Activated CD8-positive, alpha-beta memory T cell treated with anti-CD3 and anti-CD28 coated beads, Interleukin-2, amount 50 U/mL, for 4 hours (primary cell): ENCODE measurements at regions not wholly inside any gene's neighbourhood (a gene's known extent, or its start where the extent isn't known, plus 50 kb on each side); places are given as distances from the start of the nearest gene placed in this dataset.
"Not testable (repeated sequence)": the region's sequence is repeated elsewhere in the genome, so short reads cannot be mapped to it uniquely, and the experiment has no call there.

Experiments
- DNase-seq: peaks from one replicate; pipeline ENCODE4 v3.0.0-alpha.2; 2020

DNA sequence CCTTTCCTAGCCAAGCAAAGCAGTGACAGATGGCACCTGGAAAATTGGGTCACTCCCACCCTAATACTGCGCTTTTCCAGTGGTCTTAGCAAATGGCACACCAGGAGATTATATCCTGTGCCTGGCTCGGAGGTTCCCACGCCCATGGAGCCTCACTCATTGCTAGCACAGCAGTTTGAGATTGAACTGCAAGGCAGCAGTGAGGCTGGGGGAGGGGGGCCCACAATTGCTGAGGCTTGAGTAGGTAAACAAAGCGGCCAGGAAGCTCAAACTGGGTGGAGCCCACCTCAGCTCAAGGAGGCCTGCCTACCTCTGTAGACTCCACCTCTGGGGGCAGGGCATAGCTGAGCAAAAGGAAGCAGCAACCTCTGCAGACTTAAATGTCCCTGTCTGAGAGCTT lies 635.0 kb downstream of the C12orf50 start:
- not testable (repeated sequence) for DNase-seq

GRCh38 chr12:87388376-87388775 lies 640.8 kb downstream of the C12orf50 start:
- DNase-seq, result no peak

- no peak for DNase-seq
Observed at GRCh38 chr12:87385322-87385721, 643.9 kb downstream of the C12orf50 start.

DNA sequence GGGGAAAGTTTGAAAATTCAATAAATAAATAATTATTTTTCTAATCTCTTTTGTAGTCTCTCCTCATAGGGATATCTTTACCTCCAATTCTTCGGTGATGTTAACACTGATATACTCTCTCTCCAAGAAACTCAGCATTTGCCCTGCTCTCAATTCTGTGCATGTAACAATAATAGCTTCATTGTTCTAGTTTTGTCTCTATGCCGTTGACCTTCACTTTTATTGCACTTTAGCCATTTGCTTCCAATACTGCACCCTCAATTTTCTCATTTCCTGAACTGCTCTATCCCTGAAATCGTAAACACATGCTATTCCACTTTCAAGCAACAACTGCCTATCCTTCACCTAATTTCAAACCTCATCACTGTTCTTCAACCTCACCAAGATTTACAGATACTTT lies 645.0 kb downstream of the C12orf50 start:
- DNase-seq, result no peak

DNA sequence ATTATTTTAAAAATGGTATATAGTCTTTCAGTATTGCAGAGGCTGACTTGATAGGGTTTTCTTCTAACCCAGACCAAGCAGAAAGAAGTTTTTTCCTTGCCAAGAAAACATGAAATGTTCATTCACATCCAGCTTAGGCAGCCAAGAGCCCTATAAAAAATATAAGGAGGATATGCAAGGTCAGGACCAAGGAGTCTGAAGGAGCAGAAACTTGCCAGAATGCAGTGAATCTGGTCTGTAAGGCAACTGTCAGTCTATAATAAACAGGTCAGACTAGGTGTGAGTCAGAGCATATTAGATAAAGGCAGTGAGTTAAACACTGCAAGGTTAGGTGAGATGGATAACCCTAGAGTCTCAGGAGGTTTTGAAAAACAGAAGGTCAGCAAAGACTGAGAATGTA lies 645.5 kb downstream of the C12orf50 start:
- no peak for DNase-seq

GRCh38 chr12:87382959-87383566 lies 646.1 kb downstream of the C12orf50 start:
- DNase-seq, result no peak

DNA sequence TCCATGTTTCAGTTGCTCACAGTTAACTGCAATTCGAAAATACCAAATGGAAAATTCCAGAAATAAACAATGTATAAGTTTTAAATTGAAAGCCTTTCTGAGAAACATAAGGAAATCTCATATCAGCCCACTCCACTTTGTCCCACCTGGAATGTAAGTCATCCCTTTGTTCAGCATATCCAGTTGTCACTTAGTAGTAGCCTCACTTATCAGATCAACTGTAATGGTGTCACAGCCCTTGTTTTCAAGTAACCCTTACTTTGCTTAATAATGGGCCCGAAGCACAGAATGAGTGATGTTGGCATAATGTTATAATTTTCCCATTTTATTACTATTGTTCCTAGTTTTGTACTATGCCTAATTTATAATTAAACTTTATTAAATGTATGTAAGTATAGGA lies 646.8 kb downstream of the C12orf50 start:
- DNase-seq, result no peak

- no peak for DNase-seq
Observed at GRCh38 chr12:87381742-87382141, 647.5 kb downstream of the C12orf50 start.

DNA sequence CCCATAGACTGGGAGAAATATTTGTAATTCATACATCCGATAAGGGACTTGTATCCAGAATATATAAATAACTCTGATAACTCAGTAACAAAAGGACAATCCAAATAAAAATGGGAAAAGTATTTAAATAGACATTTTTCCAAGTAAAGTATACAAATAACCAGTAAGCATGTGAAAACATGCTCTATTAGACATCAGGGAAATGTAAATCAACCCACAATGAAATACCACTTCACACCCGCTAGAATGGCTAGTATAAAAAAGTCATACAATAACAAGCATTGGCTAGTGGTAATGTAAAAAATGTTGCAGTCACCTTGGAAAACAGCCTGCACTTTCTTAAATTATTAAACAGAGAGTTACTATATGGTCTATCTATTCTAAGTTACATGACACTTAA lies 650.7 kb downstream of the C12orf50 start:
- DNase-seq, result no peak

GRCh38 chr12:87376722-87377121 lies 652.5 kb downstream of the C12orf50 start:
- no peak for DNase-seq

DNA sequence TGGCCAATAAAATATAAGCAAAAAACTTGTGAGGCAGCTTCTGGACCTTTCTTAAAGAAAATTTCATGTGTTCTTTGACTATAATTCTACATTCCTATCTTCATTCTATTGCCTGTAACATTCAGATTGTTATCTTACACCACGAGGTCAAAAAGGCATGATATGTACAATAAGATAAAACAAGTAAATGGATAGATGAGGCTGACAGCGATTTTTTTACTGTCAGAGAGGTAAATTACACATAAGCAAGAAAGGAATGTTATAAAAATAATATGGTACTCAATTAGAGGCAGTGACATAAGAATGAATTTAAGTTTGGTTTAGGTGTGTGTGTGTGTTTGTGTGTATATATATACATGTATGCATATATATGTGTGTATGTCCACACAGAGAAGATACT lies 660.0 kb downstream of the C12orf50 start:
- no peak for DNase-seq

DNA sequence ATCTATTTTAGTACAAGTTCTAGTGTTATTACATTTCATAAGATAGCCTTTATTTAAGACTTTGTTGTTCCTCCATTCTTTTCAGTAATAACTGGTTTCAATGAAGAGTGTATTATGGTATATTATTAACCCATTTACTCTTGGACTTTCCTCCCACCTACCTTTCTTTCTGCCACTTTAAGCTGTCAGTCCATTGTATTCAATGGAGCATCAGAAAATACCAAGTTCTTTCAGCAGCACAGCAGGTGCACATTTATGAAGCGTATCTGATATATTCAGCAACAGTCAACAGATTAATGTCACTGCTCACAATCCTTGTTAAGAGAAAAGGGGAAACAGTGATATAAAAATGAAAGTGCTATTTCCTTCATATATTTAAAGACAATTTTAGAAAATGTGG lies 660.9 kb downstream of the C12orf50 start:
- DNase-seq, result no peak

DNA sequence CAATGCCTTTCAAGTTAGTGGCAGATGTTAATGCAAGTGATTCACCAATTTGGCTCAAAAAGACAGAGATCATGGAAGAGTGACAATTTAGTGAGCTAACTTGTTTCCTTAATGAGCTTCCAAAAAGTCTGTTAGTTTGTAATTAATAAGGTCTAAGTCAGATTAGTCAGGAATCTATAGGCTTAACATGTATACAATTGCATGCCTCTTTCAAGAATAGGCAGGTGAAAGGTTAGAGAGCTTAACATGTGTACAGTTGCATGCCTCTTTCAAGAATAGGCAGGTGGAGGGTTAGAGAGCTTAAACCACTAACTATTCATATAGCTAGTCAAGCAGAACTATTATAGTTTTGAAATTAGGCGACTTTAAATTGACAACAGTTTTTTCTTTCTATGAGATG lies 663.8 kb downstream of the C12orf50 start:
- no peak for DNase-seq

DNA sequence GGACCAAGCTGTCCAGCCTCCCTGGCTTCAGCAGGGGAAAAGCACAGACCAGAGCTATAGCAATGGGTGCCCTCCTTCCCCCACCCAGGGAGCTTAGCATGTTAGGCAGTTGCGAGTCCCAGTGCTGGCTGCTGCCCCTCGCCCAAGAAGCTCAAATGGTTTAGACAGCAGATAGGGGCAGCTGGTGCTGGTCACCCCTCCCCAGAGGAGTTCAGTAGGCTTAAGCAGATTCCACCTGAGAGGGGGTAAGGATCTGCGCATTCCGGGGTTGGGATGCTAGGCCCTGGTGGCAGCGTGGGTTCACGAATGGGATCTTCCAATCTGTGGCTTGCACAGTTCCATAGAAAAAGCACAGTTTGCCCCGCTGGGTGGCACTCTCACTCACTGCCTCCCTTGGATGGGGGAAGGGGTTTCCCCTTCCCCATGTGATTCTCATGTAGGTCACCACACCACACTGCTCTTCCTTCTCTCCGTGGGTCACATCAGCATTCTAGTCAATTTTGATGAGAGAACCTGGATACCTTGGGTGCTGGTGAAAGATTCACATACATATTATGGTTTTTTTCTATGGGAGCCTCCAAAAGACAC lies 665.6 kb downstream of the C12orf50 start:
- DNase-seq, result no peak

DNA sequence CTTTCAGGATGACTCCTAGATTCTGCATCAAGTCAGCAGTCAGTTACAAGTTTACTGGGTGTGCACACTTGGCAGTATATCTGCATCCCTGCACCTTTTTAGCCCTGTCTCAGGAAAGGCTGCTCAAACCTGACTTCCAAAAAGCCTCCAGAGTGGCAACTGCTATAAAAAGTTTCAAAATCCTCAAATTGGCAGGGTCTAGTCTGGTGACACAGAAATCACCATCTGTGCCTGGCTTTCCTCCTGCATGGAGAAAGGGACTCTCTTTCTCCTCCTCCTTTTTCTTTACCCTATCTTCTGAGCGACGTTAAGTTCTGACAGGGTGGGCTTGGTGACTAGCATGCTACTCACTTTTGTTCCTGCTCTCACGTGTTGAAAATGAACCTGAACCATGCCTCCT lies 679.5 kb downstream of the C12orf50 start:
- DNase-seq, result no peak

GRCh38 chr12:87348071-87348470 lies 681.1 kb downstream of the C12orf50 start:
- no peak for DNase-seq

DNA sequence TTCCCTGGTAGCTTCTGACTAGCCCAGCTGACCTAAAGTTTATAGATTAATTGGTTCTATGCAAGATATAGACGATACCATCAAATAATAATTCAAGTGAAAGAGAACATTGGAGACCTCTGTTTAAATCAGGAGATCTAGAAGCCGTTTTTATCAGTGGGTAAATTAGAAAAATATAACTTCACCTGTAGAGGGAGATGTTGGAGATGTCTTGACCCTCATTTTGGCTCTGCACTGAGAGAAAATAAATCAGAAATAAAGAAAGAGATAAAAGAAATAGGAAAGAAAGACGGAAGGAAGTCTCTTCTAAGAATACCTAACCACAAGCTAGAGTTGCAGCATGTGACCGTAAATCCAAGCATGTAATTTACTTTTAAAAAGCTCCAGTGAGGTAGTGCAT lies 684.5 kb downstream of the C12orf50 start:
- no peak for DNase-seq

- DNase-seq, result no peak
Observed at GRCh38 chr12:87338681-87339080, 690.5 kb downstream of the C12orf50 start.

- DNase-seq, result no peak
Observed at GRCh38 chr12:87336814-87337336, 692.3 kb downstream of the C12orf50 start.

DNA sequence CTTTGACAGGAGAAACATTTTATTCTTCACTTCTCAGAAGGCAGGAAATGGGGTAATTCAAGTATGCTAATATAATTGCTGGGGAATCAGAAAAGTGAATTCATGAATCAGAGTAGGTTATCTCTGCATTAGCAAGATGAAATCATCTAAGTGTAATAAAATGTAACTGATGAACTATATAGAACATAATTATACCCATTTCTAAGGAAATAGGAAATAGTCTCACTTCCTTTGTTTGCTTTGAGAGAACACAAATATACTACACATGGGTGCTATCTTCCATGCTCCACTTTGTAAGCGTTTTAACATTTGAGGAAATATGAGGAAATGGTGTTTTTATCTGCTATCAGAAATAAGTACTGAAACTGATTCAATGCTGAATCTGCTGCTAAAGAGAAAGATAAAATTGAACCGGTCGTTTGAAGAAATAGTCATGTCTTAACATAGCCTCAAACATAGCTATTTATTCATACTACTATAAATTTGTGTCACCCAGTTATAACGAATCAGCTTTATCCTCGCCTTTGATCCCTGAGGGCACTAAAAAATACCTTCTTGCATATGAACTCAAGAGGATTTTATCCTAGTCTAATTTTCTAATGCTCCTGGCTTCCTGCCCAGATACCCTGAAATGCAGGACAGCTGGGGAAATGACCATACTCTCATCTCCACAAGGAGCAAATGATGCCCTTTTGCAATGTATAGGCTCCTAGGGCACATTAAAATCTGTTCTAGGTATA lies 696.0 kb downstream of the C12orf50 start:
- no peak for DNase-seq

GRCh38 chr12:87330071-87330555 lies 699.1 kb downstream of the C12orf50 start:
- not testable (repeated sequence) for DNase-seq

DNA sequence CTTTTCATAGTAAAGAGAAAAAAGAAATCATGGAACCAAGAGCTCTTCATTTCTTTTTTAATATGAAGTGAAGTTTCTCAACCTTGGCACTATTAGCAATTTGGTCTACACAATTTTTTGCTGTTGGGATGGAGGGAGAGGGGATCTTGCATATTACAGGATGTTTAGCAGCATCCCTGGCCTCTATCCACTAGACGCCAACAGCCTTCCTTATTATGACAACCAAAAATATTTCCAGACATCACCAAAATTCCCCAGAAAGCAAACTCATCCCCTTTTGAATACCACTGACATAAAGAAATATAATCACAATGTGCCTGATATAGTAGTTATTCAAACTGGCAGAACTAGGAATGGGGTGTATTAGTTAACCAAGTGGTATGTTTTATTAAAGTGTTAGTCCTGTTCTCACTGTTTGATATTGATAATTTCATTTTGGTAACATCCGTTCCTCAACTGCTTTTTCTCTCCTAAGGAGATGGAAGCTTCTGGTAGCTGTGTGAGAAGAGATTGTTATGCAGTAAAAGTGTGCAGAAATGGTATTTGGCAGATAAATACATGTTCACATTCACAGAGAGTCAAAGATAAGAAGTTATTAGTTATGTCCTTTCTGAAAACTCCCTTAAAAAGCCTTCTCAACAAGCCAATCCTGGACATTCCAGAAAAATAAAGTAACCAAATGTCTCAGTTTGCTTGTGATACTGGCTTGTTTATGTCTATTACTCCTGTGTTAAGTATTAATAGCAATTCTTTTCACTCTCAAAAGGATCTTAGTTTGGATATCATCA lies 699.9 kb downstream of the C12orf50 start:
- no peak for DNase-seq

DNA sequence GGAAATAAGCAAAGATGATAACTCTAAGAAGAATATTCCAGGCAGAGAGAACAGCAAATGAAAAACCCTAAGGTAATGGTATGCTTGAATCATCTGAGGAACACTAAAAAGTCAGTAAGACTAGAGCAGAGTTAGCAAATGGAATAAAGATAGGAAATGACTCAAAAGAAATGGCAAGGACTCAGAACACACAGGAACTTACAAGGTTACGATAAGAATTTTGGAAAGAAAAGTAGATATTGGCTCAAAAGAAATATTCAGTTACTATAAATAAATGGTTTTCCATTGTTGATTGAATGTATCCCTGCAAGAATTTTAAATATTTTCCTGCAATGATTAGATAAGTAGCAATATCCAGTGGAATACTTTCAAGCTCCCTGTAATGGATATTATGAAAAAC lies 705.8 kb downstream of the C12orf50 start:
- DNase-seq, result no peak
